ENCODE measurements at regions not wholly inside any gene's neighbourhood (a gene's known extent, or its start where the extent isn't known, plus 50 kb on each side); places are given as distances from the start of the nearest gene placed in this dataset.

DNA sequence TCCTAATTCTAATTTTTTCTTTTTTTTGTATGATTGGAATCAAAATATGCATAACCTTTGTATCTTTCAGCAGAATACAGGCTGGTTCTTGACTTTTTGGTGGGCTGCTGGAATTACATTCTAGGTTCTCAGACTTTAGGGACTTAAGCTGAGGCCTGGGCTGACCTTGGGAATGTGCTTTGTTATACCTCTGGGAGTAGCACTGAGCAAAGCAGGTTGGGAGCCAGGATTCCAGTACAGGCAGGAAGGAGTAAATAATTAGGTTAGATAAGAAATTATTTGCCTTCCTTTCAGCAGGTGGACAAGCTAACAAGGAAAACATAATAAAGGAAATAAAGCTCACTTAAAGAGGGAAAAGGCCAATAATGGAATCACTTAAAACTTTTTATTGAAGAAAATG is 49.9 kb upstream of the SLC4A4 start:
- TF ChIP-seq, protein P1, sequence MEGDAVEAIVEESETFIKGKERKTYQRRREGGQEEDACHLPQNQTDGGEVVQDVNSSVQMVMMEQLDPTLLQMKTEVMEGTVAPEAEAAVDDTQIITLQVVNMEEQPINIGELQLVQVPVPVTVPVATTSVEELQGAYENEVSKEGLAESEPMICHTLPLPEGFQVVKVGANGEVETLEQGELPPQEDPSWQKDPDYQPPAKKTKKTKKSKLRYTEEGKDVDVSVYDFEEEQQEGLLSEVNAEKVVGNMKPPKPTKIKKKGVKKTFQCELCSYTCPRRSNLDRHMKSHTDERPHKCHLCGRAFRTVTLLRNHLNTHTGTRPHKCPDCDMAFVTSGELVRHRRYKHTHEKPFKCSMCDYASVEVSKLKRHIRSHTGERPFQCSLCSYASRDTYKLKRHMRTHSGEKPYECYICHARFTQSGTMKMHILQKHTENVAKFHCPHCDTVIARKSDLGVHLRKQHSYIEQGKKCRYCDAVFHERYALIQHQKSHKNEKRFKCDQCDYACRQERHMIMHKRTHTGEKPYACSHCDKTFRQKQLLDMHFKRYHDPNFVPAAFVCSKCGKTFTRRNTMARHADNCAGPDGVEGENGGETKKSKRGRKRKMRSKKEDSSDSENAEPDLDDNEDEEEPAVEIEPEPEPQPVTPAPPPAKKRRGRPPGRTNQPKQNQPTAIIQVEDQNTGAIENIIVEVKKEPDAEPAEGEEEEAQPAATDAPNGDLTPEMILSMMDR (IDR thresholded peaks at IDR 0.05; ENCODE audit: low read depth, low read length) = no peak
- TF ChIP-seq EZH2phosphoT487 (IDR thresholded peaks at IDR 0.05; ENCODE audit: low read depth) = no peak

All from OCI-LY3 (cell line).